Stimulated activated CD4-positive, alpha-beta T cell treated with anti-CD3 and anti-CD28 coated beads, Interleukin-12 subunit alpha, Interleukin-12 subunit beta, amount 100 ng/mL, for 4 hours (primary cell): ENCODE measurements at regions not wholly inside any gene's neighbourhood (a gene's known extent, or its start where the extent isn't known, plus 50 kb on each side); places are given as distances from the start of the nearest gene placed in this dataset.

Source experiments
- DNase-seq: peaks from one replicate; pipeline ENCODE4 v3.0.0-alpha.2; 2020

DNA sequence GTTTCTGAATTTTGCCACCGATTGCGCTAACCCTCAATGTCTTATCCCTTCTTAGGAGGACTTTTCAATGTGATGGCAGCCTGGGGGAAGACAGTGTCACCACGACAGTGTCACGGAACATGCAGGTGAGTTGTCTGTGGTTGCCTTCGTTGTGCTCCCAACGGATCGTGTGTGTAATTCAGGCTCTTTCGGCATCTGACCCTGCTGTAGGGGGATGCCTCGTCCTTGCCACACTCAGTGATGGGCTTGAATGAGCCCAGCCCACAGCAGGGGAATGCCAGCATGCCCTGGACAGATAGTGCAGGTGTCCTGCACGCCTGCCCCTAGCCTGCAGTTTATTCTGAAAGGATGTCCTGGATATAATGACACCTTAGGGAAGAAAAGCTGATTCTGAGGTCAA lies 123.8 kb upstream of the RTL1 start:
- no peak for DNase-seq

DNA sequence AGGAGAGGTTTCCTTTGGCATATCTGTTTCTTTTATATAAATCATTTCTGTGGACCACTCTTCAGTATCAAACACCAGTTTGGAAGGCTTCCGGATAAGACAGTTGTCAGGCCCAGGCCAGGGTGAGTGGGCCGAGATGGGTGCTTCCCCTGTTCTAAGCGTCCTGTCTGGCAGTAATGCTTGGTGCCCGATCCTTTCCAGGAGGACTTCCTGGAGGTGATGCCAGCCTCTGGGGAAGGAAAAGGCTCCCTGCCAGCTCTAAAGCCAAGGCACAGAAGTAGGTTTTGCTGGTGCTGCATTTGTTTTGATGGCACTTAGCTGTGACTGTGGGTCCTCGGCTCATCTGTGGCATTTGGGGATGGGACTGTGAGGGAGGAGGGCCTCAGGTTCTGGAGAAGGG lies 124.4 kb upstream of the RTL1 start:
- DNase-seq = no peak

GRCh38 chr14:101028971-101029667 lies 125.6 kb upstream of the RTL1 start:
- no peak for DNase-seq

DNA sequence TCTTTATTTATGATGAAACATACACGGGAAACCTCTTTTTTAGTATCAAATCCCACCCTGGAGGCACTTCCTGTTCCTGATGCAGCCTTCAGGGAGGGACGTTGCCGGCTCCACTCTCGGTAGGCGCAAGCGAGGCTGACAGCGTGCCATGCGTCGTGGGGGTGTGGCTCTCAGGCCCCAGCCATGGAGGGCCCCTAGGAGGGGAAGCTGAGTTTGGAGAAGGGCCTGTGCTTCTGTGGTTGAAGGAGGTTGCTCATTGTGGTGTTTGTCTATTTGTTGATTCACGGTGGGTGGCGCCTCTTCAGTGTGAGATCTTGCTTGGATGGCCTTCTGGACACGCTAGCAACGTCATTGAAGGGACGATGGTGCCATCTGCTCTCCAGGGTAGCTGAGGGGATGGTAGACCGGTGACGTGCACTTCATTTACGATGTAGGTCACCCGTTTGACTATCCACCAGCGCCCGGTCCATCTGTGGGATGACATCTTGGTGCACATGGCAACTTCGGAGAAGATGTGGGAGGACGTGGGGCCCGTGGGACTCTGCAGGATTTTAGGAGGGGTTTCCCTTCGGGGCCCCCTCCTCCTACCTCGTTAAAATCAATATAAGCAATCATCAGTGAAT lies 126.3 kb upstream of the RTL1 start:
- no peak for DNase-seq

GRCh38 chr14:101030586-101030985 lies 127.1 kb upstream of the RTL1 start:
- DNase-seq = no peak

GRCh38 chr14:101031186-101031585 lies 127.7 kb upstream of the RTL1 start:
- no peak for DNase-seq

GRCh38 chr14:101031721-101032120 lies 128.2 kb upstream of the RTL1 start:
- DNase-seq = no peak

DNA sequence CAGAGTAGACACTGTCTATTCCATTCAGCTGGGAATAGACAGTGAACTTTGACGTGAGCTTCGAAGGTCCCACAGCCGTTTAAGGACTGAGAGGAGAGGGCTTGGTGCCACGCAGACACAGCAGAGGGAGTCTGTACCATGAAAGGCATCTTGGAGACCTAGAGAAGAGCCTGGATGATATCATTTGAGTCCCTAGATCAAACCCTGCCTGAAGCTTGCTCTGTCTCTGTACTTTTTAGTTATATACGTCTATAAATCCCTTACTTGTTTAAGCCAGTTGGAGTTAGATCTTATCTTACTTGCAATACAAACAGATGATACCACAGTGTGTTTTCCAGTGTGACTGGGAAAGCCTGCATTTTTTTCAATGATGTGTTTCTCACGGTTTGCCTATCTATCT lies 128.9 kb upstream of the RTL1 start:
- DNase-seq = no peak

DNA sequence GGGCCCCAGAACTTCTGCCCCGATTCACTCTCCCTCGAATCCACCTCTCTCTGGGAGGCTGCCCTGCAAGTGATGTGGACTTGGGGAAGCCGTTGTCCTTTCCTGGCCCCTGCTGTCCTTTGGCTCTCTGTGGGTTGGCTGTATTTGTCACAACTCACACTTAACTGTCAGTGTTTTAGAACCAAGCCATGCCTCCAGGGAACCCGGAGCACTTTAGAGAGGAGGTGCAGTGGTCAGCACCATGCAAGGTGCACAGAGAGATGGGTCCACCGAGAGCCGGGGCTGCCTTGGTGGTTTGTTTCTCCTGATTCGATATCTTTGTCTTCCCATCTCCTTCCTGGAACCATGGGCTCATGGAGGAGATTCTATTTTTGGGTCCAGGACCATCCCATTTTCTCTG lies 129.5 kb upstream of the RTL1 start:
- DNase-seq = no peak

- DNase-seq = no peak
Measured at GRCh38 chr14:101033446-101034165, 130.1 kb upstream of the RTL1 start.

- no peak for DNase-seq
Measured at GRCh38 chr14:101034986-101035385, 131.5 kb upstream of the RTL1 start.

- DNase-seq = no peak
Measured at GRCh38 chr14:101035466-101036225, 132.1 kb upstream of the RTL1 start.

GRCh38 chr14:101037021-101037817 lies 133.7 kb upstream of the RTL1 start:
- DNase-seq = no peak

GRCh38 chr14:101039031-101039754 lies 135.7 kb upstream of the RTL1 start:
- DNase-seq = no peak

DNA sequence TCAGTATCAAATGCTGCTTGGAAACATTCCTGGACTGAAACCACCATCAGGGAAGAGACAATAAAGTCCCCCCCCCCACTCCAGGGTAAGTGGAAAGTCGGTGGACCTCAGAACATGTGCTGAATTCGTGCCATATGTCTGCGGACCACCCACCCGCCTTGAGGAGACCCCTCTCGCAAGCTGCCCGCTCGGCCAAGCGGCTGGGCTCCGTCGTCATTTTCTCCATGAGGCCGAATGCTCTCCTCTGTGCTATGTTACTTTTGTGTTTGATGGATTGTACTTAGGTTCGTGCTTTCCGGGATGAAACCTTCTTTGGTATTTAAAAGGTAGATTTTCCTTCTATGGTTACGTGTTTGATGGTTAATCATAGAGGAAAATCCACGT lies 136.2 kb upstream of the RTL1 start:
- DNase-seq = no peak

GRCh38 chr14:101040538-101041442 lies 137.3 kb upstream of the RTL1 start:
- DNase-seq = no peak

DNA sequence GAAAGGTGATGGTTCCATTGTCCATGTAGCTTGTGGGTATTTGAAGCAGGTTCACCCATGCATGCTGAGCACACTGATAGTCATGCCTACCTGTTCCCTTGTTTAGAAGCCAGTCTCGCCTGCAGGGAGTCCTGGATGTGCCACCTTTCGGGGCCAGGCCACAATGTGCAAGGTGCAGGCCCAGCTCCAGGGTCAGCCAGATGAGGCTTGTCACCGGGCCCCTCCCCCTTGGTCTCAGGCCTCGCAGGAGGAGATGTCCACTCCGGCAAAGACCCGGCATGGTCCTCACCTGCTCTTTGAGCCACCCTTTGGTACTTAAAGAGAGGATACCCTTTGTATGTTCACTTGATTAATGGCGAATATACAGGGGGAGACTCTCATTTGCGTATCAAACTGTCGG lies 140.4 kb upstream of the RTL1 start:
- no peak for DNase-seq

- no peak for DNase-seq
Measured at GRCh38 chr14:101044741-101045140, 141.2 kb upstream of the RTL1 start.

DNA sequence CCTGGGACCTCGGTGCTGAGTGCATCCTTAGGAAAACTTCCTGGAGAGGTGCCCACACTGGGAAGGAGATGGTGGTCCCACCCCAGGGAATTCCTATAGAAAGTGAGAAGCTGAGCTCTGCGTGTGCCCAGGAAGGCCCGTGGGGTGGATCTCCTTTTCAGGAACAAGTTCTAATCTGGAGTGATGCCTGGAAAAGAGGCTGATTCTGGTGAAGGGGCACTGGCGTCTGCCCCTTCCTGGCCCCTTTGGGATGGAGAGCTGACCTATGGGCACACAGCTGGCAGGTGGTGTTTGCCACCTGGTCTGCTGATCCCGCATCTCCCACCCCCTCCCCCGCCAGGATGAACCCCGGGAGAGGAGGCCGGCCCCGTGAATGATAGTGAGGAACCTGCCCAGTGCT lies 142.0 kb upstream of the RTL1 start:
- no peak for DNase-seq

DNA sequence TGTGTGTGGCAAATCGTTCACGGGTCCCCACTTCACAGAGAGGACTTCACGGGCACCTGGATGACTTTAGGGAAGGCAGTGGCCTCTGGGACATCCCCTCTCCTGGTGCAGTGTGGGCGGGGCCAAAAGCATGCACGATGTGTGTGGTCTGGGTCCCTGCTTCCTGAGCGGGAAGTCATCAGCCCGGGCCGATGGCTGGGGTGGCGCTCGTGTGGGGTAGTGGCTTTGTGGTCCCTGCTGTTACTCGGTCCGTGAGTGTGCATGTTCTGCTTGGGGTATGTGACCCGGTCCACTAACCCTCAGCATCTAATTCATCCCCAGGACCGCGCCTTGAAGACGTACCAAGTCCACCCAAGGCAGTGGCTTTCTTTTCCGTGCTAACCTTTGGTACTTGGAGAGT lies 142.5 kb upstream of the RTL1 start:
- no peak for DNase-seq

GRCh38 chr14:101047326-101047725 lies 143.8 kb upstream of the RTL1 start:
- no peak for DNase-seq
